ENCODE measurements at regions not wholly inside any gene's neighbourhood (a gene's known extent, or its start where the extent isn't known, plus 50 kb on each side); places are given as distances from the start of the nearest gene placed in this dataset.

DNA sequence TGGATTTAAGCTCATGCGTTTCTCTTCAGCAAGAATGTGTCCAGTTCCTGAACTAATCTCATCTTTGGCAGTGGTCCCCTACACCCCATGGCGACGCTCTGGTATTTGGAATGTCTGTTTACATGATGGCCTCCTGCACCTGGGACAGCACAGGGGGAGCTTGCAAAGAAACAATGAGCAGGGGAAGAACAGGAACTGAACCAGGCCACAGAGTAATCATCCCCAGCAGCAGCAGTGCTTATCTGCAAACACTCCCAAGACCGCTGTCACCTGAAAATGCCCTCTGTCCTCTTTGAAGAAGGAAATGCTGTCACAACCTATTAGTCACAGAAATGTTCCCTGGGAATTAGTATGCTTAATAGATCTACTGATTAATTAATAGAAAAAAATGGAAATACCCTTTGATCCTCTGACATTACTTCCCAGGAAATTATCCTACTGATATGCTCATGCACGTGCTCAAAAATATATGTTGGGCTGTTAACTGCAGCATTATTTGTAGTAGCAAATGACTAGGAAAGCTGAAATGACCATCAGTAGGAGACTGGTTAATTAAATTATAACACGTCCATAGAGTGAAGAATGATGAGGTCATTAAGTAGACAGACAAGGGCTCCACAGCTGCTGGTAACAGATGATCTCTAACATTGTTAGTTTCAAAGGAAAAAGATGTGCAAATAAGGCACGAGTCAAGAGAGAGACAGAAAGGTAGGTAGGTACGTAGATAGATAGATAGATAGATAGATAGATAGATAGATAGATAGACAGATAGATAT is 279.3 kb upstream of the FLRT2 start:
- no peak overlapping the region for H3K4me3 Mint-ChIP-seq (ENCODE audit: unreplicated experiment)
- H3K4me1 Mint-ChIP-seq (ENCODE audit: unreplicated experiment) = peaks cover 9% of the 10 kb centered on the region
- no peak for DNase-seq (ENCODE audit: extremely low spot score, unreplicated experiment)
- TF ChIP-seq, protein P1, sequence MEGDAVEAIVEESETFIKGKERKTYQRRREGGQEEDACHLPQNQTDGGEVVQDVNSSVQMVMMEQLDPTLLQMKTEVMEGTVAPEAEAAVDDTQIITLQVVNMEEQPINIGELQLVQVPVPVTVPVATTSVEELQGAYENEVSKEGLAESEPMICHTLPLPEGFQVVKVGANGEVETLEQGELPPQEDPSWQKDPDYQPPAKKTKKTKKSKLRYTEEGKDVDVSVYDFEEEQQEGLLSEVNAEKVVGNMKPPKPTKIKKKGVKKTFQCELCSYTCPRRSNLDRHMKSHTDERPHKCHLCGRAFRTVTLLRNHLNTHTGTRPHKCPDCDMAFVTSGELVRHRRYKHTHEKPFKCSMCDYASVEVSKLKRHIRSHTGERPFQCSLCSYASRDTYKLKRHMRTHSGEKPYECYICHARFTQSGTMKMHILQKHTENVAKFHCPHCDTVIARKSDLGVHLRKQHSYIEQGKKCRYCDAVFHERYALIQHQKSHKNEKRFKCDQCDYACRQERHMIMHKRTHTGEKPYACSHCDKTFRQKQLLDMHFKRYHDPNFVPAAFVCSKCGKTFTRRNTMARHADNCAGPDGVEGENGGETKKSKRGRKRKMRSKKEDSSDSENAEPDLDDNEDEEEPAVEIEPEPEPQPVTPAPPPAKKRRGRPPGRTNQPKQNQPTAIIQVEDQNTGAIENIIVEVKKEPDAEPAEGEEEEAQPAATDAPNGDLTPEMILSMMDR (IDR thresholded peaks at IDR 0.05) = no peak
- no peaks in the 10 kb centered on the region for H3K9me3 Mint-ChIP-seq (ENCODE audit: unreplicated experiment)
- H3K27me3 Mint-ChIP-seq (ENCODE audit: unreplicated experiment) = no peaks in the 10 kb centered on the region
- H3K36me3 Mint-ChIP-seq (ENCODE audit: unreplicated experiment) = no peaks in the 10 kb centered on the region
- H3K27ac Mint-ChIP-seq (ENCODE audit: unreplicated experiment) = no peak overlapping the region

DNA sequence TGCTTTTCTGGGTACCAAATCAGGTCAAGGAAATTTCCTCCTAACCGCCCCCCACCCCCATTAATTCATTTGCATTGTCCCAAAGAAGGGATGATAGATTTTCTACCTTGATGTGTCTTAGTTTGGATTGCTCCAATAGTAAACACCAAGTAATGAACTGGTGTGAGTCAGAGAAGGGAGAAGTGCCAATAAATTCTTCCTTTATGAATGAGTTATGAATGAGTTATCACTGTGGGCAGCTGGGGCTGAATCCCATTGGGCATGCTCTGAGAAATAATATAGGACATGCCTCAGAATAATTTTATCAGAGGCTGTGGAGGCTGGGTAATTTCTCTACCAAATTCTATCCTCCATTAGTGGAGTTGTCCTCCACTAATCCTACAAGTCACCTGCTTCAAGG is 277.9 kb upstream of the FLRT2 start:
- no peaks in the 10 kb centered on the region for H3K27me3 Mint-ChIP-seq (ENCODE audit: unreplicated experiment)
- H3K4me1 Mint-ChIP-seq (ENCODE audit: unreplicated experiment) = peaks cover 9% of the 10 kb centered on the region
- no peaks in the 10 kb centered on the region for H3K9me3 Mint-ChIP-seq (ENCODE audit: unreplicated experiment)
- H3K27ac Mint-ChIP-seq (ENCODE audit: unreplicated experiment) = no peak overlapping the region
- H3K36me3 Mint-ChIP-seq (ENCODE audit: unreplicated experiment) = no peaks in the 10 kb centered on the region
- no peak for DNase-seq (ENCODE audit: extremely low spot score, unreplicated experiment)
- TF ChIP-seq, protein P1 (IDR thresholded peaks at IDR 0.05) = no peak
- H3K4me3 Mint-ChIP-seq (ENCODE audit: unreplicated experiment) = no peak overlapping the region

DNA sequence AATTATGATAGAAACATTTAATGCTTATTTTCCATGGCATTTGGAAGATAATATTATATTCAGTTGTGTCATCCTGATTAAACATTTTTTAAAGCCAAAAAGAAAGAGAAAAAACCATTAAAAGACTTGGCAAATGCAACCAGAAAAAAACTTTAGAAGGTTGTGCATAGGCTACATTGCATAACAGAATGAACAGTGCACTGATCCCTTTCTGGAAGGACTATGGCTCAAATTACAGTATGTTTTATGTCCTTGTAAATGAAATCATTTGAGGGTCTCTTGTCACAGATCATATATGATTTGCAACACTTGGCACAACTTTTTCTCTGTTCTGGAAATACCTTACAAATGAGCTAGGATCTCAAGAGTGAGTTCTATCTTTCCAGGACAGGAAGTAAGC is 275.2 kb upstream of the FLRT2 start:
- DNase-seq (ENCODE audit: extremely low spot score, unreplicated experiment) = no peak

DNA sequence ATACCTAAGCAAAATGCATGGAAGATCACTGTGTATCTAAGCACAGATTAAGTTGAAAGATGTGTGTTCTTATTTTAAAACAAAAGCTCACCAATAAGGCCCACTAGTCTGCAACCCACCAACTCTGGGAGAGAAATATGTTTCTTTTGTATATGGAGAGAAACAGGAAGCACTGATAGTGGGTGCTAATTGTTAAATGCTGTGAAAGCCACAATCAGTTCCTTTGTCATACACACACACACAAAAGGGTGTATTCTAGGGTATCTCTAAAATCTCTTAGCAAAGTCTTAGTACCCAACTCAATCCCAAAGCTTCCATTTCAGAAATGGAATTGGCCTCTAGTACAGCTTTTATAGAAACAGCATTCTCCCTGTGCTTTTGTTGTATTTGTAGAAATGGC is 272.7 kb upstream of the FLRT2 start:
- TF ChIP-seq, protein P1 (IDR thresholded peaks at IDR 0.05) = no peak
- no peaks in the 10 kb centered on the region for H3K4me1 Mint-ChIP-seq (ENCODE audit: unreplicated experiment)
- no peak for DNase-seq (ENCODE audit: extremely low spot score, unreplicated experiment)
- no peak overlapping the region for H3K27ac Mint-ChIP-seq (ENCODE audit: unreplicated experiment)
- peaks cover 4% of the 10 kb centered on the region for H3K9me3 Mint-ChIP-seq (ENCODE audit: unreplicated experiment)
- no peak overlapping the region for H3K4me3 Mint-ChIP-seq (ENCODE audit: unreplicated experiment)
- no peaks in the 10 kb centered on the region for H3K36me3 Mint-ChIP-seq (ENCODE audit: unreplicated experiment)
- H3K27me3 Mint-ChIP-seq (ENCODE audit: unreplicated experiment) = no peaks in the 10 kb centered on the region

More for the DNA sequence above, 275.2 kb upstream of the FLRT2 start:
- Mint-ChIP-seq H3K27ac (ENCODE audit: unreplicated experiment) (no peak overlapping the region), H3K4me1 (ENCODE audit: unreplicated experiment) (peaks cover 3% of the 10 kb centered on the region), H3K9me3 (ENCODE audit: unreplicated experiment) (no peaks in the 10 kb centered on the region), H3K27me3 (ENCODE audit: unreplicated experiment) (no peaks in the 10 kb centered on the region), H3K4me3 (ENCODE audit: unreplicated experiment) (no peak overlapping the region), H3K36me3 (ENCODE audit: unreplicated experiment) (no peaks in the 10 kb centered on the region)
- TF ChIP-seq, protein P1 (IDR thresholded peaks at IDR 0.05) = no peak

DNA sequence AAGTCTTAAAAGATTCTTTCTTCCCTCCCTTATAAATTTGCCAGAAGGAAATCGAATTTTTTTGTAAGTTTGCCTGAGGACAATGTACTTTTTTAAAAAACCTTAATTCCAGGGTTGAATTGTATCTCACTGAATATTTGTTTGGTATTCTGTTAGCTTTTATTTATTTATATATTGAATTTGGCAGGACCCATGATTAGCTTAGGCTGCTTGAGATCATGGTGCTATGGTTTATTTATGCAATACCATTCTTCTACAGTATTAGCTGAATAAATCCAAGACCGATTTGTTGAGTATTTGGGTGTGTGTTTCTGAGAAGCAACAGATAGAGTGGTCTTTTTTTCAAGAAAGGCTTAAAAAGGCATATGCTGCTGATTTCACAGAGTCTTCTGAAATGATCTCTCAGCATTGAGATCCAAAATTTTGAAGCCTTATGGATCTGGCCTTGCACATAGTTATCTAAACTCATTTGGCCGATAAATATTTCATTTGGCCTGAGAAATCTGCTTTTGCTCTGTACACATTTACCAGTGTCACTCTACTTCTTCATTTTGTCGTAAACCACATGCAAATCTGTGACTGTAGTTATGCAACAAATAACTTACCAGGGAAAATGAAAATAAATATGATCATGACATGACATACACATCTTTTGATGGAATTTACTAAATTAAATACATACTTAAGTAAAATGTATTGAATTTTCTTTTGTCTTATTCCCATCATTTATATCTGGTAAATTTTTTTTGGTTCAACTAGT is 265.8 kb upstream of the FLRT2 start:
- TF ChIP-seq, protein P1 (IDR thresholded peaks at IDR 0.05) = no peak
- Mint-ChIP-seq H3K27ac (ENCODE audit: unreplicated experiment) (no peak overlapping the region), H3K4me1 (ENCODE audit: unreplicated experiment) (peaks cover 1% of the 10 kb centered on the region)

More for the DNA sequence above, 265.8 kb upstream of the FLRT2 start:
- no peak overlapping the region for H3K4me3 Mint-ChIP-seq (ENCODE audit: unreplicated experiment)
- H3K27me3 Mint-ChIP-seq (ENCODE audit: unreplicated experiment) = no peaks in the 10 kb centered on the region
- no peaks in the 10 kb centered on the region for H3K36me3 Mint-ChIP-seq (ENCODE audit: unreplicated experiment)
- peaks cover 8% of the 10 kb centered on the region for H3K9me3 Mint-ChIP-seq (ENCODE audit: unreplicated experiment)
- no peak for DNase-seq (ENCODE audit: extremely low spot score, unreplicated experiment)

Measured in osteocyte (in vitro differentiated cells).